SK-N-SH (cell line): ENCODE measurements at regions not wholly inside any gene's neighbourhood (a gene's known extent, or its start where the extent isn't known, plus 50 kb on each side); places are given as distances from the start of the nearest gene placed in this dataset.

Source experiments
- CTCF ChIA-PET: fragments of 300-600, 350-600 bp; formaldehyde crosslinking; extraction: SDS; loops from one replicate; lab custom pipeline; 2021; lab: Yijun Ruan, JAX
- POLR2A ChIA-PET: fragments of 350-600 bp; sonication (Branson Sonifier 250); formaldehyde crosslinking; extraction: SDS; loops from one replicate; lab custom pipeline; 2020; ENCODE audit warnings: antibody characterized with exemption, inconsistent platforms; lab: Yijun Ruan, JAX
- DNase-seq: peaks from one replicate; pipeline ENCODE4 v3.0.0; 2012
- H2AFZ ChIP-seq: fragments of 200-600 bp; sonication (generic); 2 replicates; pipeline ENCODE4 v1.8.1; 2016; ENCODE audit warnings: antibody characterized with exemption, mild to moderate bottlenecking, low read depth
- H3F3A ChIP-seq: fragments of 200-600 bp; sonication (generic); replicated peaks from 2 replicates; pipeline ENCODE3; 2016; ENCODE audit warnings: antibody characterized with exemption, mild to moderate bottlenecking; ENCODE audit not compliant: insufficient read depth
- H3K27ac ChIP-seq, 2 experiments: fragments of 200-500 bp in 1 of 2; fragments of 200-600 bp in 1 of 2; sonication (Bioruptor generic) in 1 of 2; sonication (generic), shearing (Covaris generic) in 1 of 2; 2 replicates each; pipeline versions ENCODE4 v1.5.1 to v1.6.1; 2014 to 2016; ENCODE audit warnings: low read depth in 2 of 2, inconsistent platforms in 1 of 2, low read length in 1 of 2, mild to moderate bottlenecking in 1 of 2, mixed read lengths in 1 of 2
- H3K27me3 ChIP-seq: fragments of 200-600 bp; sonication (generic), shearing (Covaris generic); 2 replicates; pipeline ENCODE4 v1.6.1; 2016; ENCODE audit warnings: mixed run types; ENCODE audit not compliant: insufficient read depth
- H3K36me3 ChIP-seq, 2 experiments: fragments of 200-500 bp in 1 of 2; fragments of 200-600 bp in 1 of 2; sonication (Bioruptor generic) in 1 of 2; sonication (generic) in 1 of 2; replicated peaks in 1 of 2; 2 replicates each; pipeline versions ENCODE3 to v1.5.1; 2014 to 2016; ENCODE audit warnings: low read length in 1 of 2, mild to moderate bottlenecking in 1 of 2; ENCODE audit not compliant: insufficient read depth in 2 of 2, control insufficient read depth in 1 of 2
- H3K4me1 ChIP-seq, 2 experiments: fragments of 200-500 bp in 1 of 2; fragments of 200-600 bp in 1 of 2; sonication (Bioruptor generic) in 1 of 2; sonication (generic), shearing (Covaris generic) in 1 of 2; 2 replicates each; pipeline versions ENCODE4 v1.5.1 to v1.6.1; 2014 to 2016; ENCODE audit warnings: low read depth in 1 of 2, low read length in 1 of 2, mixed run types in 1 of 2; ENCODE audit not compliant: insufficient read depth in 2 of 2, control insufficient read depth in 1 of 2
- H3K4me2 ChIP-seq: fragments of 200-600 bp; sonication (generic), shearing (Covaris generic); 2 replicates; pipeline ENCODE4 v1.6.1; 2017; ENCODE audit warnings: mixed run types
- H3K4me3 ChIP-seq, 2 experiments: fragments of 200-500 bp in 1 of 2; fragments of 200-600 bp in 1 of 2; sonication (Bioruptor generic) in 1 of 2; sonication (generic), shearing (Covaris generic) in 1 of 2; 2 replicates each; pipeline versions ENCODE4 v1.5.1 to v1.8.1; 2014 to 2016; ENCODE audit warnings: low read depth in 2 of 2, inconsistent platforms in 1 of 2, low read length in 1 of 2, mild to moderate bottlenecking in 1 of 2, mixed read lengths in 1 of 2, moderate library complexity in 1 of 2
- H3K79me2 ChIP-seq: fragments of 200-600 bp; sonication (generic); 2 replicates; pipeline ENCODE4 v1.8.1; 2017; ENCODE audit warnings: mild to moderate bottlenecking; ENCODE audit not compliant: insufficient read depth
- H3K9ac ChIP-seq: fragments of 200-600 bp; sonication (generic); 2 replicates; pipeline ENCODE4 v1.6.1; 2017; ENCODE audit warnings: mixed run types
- H3K9me2 ChIP-seq: fragments of 200-600 bp; sonication (generic); 2 replicates; pipeline ENCODE4 v1.6.1; 2017; ENCODE audit warnings: mixed run types
- H3K9me3 ChIP-seq: fragments of 200-600 bp; sonication (generic); 2 replicates; pipeline ENCODE4 v1.6.1; 2017; ENCODE audit warnings: mixed run types, mild to moderate bottlenecking, moderate library complexity
- H4K20me1 ChIP-seq: fragments of 200-600 bp; sonication (generic); 2 replicates; pipeline ENCODE4 v1.6.1; 2017; ENCODE audit warnings: mild to moderate bottlenecking, mixed run types; ENCODE audit not compliant: insufficient read depth
- CHD2 ChIP-seq: fragments of 150-350 bp; IDR thresholded peaks from 2 replicates; pipeline ENCODE4 v1.6.1; 2018; ENCODE audit warnings: low read length; ENCODE audit not compliant: partially characterized antibody
- FOSL2 ChIP-seq: IDR thresholded peaks from 2 replicates; pipeline ENCODE4 v1.4.0; 2012; ENCODE audit warnings: low read depth, mild to moderate bottlenecking, moderate library complexity, borderline replicate concordance
- FOXJ3 ChIP-seq: sonication (generic); formaldehyde crosslinking; IDR thresholded peaks from 2 replicates; pipeline ENCODE4 v1.5.1; 2020; ENCODE audit warnings: mild to moderate bottlenecking, missing genetic modification reagents
- GABPA ChIP-seq: IDR thresholded peaks from 2 replicates; pipeline ENCODE4 v1.4.0; 2012; ENCODE audit warnings: low read depth, mild to moderate bottlenecking
- GATA2 ChIP-seq: sonication (generic); formaldehyde crosslinking; IDR thresholded peaks from 2 replicates; pipeline ENCODE4 v1.5.0; 2020; ENCODE audit warnings: mild to moderate bottlenecking, missing genetic modification reagents
- JUND ChIP-seq: IDR thresholded peaks from 2 replicates; pipeline ENCODE4 v1.4.0; 2012
- MAX ChIP-seq: IDR thresholded peaks from 2 replicates; pipeline ENCODE4 v1.4.0; 2012; ENCODE audit warnings: low read depth
- MEF2A ChIP-seq: IDR thresholded peaks from 2 replicates; pipeline ENCODE4 v1.4.0; 2012; ENCODE audit warnings: low read depth, borderline replicate concordance
- POLR2AphosphoS5 ChIP-seq: IDR thresholded peaks from 2 replicates; pipeline ENCODE4 v1.6.1; 2012; ENCODE audit warnings: low read depth, low read length
- RAD21 ChIP-seq: IDR thresholded peaks from 2 replicates; pipeline ENCODE4 v1.6.1; 2012; ENCODE audit warnings: mild to moderate bottlenecking, low read length
- RXRA ChIP-seq: IDR thresholded peaks from 2 replicates; pipeline ENCODE4 v1.4.0; 2012; ENCODE audit warnings: low read depth, mild to moderate bottlenecking, borderline replicate concordance
- SMC3 ChIP-seq: IDR thresholded peaks from 2 replicates; pipeline ENCODE4 v1.6.1; 2012; ENCODE audit warnings: low read depth, low read length, improper control_type of control experiment
- TAF1 ChIP-seq: IDR thresholded peaks from 2 replicates; pipeline ENCODE4 v1.6.1; 2012; ENCODE audit warnings: low read depth, mild to moderate bottlenecking, low read length, moderate library complexity, borderline replicate concordance
- TCF12 ChIP-seq: IDR thresholded peaks from 2 replicates; pipeline ENCODE4 v1.4.0; 2012
- TEAD4 ChIP-seq: IDR thresholded peaks from 2 replicates; pipeline ENCODE4 v1.4.0; 2012; ENCODE audit warnings: mild to moderate bottlenecking, borderline replicate concordance; ENCODE audit not compliant: insufficient read depth
- YY1 ChIP-seq: IDR thresholded peaks from 2 replicates; pipeline ENCODE4 v1.4.0; 2012; ENCODE audit warnings: low read depth, mild to moderate bottlenecking
- WGBS: methylation state at CpG from one replicate; pipeline ENCODE4 v1.1.6; 2017; ENCODE audit warnings: low lambda C conversion rate; 5-methylcytosine and 5-hydroxymethylcytosine counted together
- TF ChIP-seq, protein P1 (sequence below): IDR thresholded peaks from 2 replicates; pipeline ENCODE4 v1.4.0; 2012; ENCODE audit warnings: low read depth, borderline replicate concordance
- TF ChIP-seq, protein P2 (sequence below): IDR thresholded peaks from 2 replicates; pipeline ENCODE4; 2012

GRCh38 chr1:200247518-200247917 is 162.3 kb downstream of the ZNF281 start (continued):
- TF ChIP-seq TEAD4: no peak

- no peak overlapping the region for H3K9ac ChIP-seq
These were observed 164.4 kb downstream of the ZNF281 start for GRCh38 chr1:200245473-200245872.

DNA sequence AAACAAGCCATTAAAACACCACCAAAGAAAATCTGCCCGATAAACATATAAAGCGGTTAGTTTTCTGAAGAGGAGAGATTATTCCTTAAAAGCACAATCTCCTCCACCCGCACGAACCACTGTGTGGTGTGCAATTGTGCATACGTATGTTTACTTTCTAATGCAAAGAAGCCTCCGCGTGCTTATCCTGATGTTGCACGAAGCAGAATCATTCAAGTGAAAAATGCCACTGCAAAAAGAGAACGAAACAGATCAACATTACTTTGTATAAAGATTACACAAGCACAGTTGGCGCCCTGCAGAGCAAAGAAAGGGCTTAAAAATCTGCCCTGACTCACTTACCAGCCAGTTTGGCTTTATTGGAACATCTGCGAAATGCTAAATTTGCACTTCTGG is 166.8 kb downstream of the ZNF281 start:
- 86% methylated on average over 11 of the region's 11 CpGs for WGBS
- no peaks in the 10 kb centered on the region for H3K27me3 ChIP-seq
- H3K27ac ChIP-seq: no peak overlapping the region
- no peaks in the 10 kb centered on the region for H3K9me3 ChIP-seq
- ChIA-PET POLR2A (no interaction called here), CTCF (interaction anchor here (1.2 kb wide), 1 partner anchor 11 kb away, joined by 3 read pairs; no protein-coding TSS in a partner anchor)
- no peaks in the 10 kb centered on the region for H3F3A ChIP-seq
- H3K4me3 ChIP-seq: no peak overlapping the region
- no peak overlapping the region for H3K9ac ChIP-seq
- H3K4me2 ChIP-seq: no peak overlapping the region
- DNase-seq: no peak
- no peaks in the 10 kb centered on the region for H4K20me1 ChIP-seq
- H3K4me1 ChIP-seq: no peaks in the 10 kb centered on the region; a peak in 1 of 4 replicates
- H3K9me2 ChIP-seq: no peaks in the 10 kb centered on the region
- H2AFZ ChIP-seq: no peak overlapping the region; the same call in 1 of the 2 replicates
- no peaks in the 10 kb centered on the region for H3K79me2 ChIP-seq
- TF ChIP-seq RXRA: no peak
- TF ChIP-seq MAX: no peak
- no peak for TF ChIP-seq GATA2 (CRISPR knock-in tag)
- no peak for TF ChIP-seq MEF2A
- TF ChIP-seq RAD21: no peak
- no peak for TF ChIP-seq FOXJ3 (CRISPR knock-in tag)
- no peak for TF ChIP-seq GABPA
- no peak for TF ChIP-seq FOSL2
- no peak for TF ChIP-seq JUND
- TF ChIP-seq POLR2AphosphoS5: no peak
- TF ChIP-seq TAF1: no peak
- TF ChIP-seq, protein P1, sequence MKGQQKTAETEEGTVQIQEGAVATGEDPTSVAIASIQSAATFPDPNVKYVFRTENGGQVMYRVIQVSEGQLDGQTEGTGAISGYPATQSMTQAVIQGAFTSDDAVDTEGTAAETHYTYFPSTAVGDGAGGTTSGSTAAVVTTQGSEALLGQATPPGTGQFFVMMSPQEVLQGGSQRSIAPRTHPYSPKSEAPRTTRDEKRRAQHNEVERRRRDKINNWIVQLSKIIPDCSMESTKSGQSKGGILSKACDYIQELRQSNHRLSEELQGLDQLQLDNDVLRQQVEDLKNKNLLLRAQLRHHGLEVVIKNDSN: no peak
- TF ChIP-seq, protein P2, sequence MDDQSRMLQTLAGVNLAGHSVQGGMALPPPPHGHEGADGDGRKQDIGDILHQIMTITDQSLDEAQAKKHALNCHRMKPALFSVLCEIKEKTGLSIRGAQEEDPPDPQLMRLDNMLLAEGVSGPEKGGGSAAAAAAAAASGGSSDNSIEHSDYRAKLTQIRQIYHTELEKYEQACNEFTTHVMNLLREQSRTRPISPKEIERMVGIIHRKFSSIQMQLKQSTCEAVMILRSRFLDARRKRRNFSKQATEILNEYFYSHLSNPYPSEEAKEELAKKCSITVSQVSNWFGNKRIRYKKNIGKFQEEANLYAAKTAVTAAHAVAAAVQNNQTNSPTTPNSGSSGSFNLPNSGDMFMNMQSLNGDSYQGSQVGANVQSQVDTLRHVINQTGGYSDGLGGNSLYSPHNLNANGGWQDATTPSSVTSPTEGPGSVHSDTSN: no peak
- no peak for TF ChIP-seq TCF12
- no peak for TF ChIP-seq SMC3
- TF ChIP-seq CHD2: no peak
- peaks cover 0 to 6% of the 10 kb centered on the region in 2 experiments for H3K36me3 ChIP-seq

More at GRCh38 chr1:200245473-200245872, 164.4 kb downstream of the ZNF281 start:
- Histone ChIP-seq H3F3A (no peaks in the 10 kb centered on the region), H3K9me3 (no peaks in the 10 kb centered on the region), H3K4me2 (no peak overlapping the region), H3K4me3 (no peak overlapping the region), H3K79me2 (no peaks in the 10 kb centered on the region), H3K9me2 (no peaks in the 10 kb centered on the region), H3K36me3 (peaks cover 0 to 6% of the 10 kb centered on the region in 2 experiments), H2AFZ (peak overlapping the region; percentile 46), H4K20me1 (no peaks in the 10 kb centered on the region), H3K4me1 (no peaks in the 10 kb centered on the region; a peak in 1 of 4 replicates), H3K27me3 (no peaks in the 10 kb centered on the region), H3K27ac (no peak overlapping the region)
- ChIA-PET POLR2A (no interaction called here), CTCF (interaction anchor here (1.6 kb wide), 1 partner anchor 9 kb away, joined by 5 read pairs; no protein-coding TSS in a partner anchor)
- WGBS: 58% methylated on average over 7 of the region's 7 CpGs
- no peak for TF ChIP-seq CHD2
- TF ChIP-seq YY1: peak; percentile 45; the same call in 1 of the 2 replicates
- no peak for TF ChIP-seq POLR2AphosphoS5
- no peak for DNase-seq
